ENCODE measurements at regions not wholly inside any gene's neighbourhood (a gene's known extent, or its start where the extent isn't known, plus 50 kb on each side); places are given as distances from the start of the nearest gene placed in this dataset.

DNA sequence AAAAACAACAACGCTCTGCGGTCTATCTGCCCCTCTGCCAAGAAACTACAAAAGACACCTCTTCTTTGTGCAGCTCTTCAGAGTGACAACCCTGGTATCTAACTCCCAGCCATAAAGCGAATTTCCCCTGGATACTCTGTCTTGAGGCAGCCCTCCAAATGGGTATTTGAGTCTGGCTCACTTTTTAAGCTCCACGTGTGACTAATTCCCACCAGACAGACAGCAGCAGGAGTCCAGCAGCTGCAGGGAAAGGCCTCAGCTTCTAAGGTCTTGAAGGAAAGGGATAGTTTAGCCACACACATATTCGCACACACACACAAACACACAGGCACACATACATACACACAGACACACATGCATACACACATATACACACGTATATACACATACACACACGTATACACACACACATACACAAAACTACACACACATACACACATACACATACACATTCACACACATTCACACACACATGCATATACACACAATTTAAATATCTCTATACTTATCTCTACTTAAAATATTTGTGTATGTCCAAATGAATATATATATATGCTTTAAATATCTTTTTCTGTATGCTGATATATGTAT lies 188.8 kb downstream of the TSHZ3 start:
- DNase-seq, result peak; percentile 30
- in situ Hi-C loops (cut with HindIII; ENCODE audit: low pct_ligation_motif_present, low sequenced_read_pairs), result no loop called here
- H3K4me3 ChIP-seq (ENCODE audit: low read depth, low read length), result no peak overlapping the region
- no peak overlapping the region for H3K27ac ChIP-seq
- H3K27me3 ChIP-seq (replicated peaks), result no peaks in the 10 kb centered on the region
- no peaks in the 10 kb centered on the region for H3K36me3 ChIP-seq (replicated peaks)
- TF ChIP-seq, protein P1, sequence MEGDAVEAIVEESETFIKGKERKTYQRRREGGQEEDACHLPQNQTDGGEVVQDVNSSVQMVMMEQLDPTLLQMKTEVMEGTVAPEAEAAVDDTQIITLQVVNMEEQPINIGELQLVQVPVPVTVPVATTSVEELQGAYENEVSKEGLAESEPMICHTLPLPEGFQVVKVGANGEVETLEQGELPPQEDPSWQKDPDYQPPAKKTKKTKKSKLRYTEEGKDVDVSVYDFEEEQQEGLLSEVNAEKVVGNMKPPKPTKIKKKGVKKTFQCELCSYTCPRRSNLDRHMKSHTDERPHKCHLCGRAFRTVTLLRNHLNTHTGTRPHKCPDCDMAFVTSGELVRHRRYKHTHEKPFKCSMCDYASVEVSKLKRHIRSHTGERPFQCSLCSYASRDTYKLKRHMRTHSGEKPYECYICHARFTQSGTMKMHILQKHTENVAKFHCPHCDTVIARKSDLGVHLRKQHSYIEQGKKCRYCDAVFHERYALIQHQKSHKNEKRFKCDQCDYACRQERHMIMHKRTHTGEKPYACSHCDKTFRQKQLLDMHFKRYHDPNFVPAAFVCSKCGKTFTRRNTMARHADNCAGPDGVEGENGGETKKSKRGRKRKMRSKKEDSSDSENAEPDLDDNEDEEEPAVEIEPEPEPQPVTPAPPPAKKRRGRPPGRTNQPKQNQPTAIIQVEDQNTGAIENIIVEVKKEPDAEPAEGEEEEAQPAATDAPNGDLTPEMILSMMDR (IDR thresholded peaks at IDR 0.05; ENCODE audit: low read depth, low read length, missing control alignments), result no peak

DNA sequence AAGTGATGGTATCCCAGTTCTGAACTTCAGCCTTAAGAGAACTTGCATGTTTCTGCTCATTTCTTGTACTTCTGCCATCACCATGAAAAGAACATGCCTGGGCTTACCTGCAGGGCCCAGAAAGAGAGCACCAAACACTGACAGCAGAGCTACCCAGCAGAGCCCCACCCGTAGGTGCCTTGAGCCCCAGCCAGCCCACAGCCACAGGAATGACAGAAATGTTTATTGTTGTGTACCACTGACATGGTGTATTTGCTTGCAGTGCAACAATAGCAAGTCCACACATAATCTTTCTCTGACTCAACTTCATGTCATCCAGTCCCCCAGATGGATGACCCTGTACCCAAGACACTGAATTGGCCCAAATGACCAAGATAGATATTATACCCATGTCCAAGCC lies 195.2 kb downstream of the TSHZ3 start:
- Histone ChIP-seq H3K36me3 (replicated peaks) (no peaks in the 10 kb centered on the region), H3K4me3 (ENCODE audit: low read depth, low read length) (no peak overlapping the region), H3K27me3 (replicated peaks) (no peaks in the 10 kb centered on the region), H3K27ac (no peak overlapping the region)
- TF ChIP-seq, protein P1 (IDR thresholded peaks at IDR 0.05; ENCODE audit: low read depth, low read length, missing control alignments), result no peak
- DNase-seq, result peak; percentile 41
- in situ Hi-C loops (cut with HindIII; ENCODE audit: low pct_ligation_motif_present, low sequenced_read_pairs), result no loop called here

DNA sequence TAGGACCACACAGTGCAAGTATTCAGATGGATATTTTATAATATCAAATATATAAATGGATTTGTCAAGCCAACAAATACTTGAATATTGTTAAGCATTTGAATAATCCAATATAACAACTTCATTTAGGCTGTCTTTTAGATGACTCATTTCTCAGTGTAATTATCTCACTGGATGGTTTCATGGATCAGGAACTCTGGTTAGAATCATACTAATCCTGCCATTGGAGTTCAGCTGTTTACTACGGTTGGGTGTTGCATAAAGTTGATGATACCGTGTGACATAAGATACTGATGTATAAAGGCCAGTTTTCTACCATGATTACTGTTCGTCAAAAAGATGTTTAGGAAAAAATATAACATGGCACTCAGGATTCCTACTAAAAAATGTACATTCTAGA lies 196.3 kb downstream of the TSHZ3 start:
- no peak for DNase-seq
- no peaks in the 10 kb centered on the region for H3K27me3 ChIP-seq (replicated peaks)
- H3K4me3 ChIP-seq (ENCODE audit: low read depth, low read length), result no peak overlapping the region
- in situ Hi-C loops (cut with HindIII; ENCODE audit: low pct_ligation_motif_present, low sequenced_read_pairs), result no loop called here
- TF ChIP-seq, protein P1 (IDR thresholded peaks at IDR 0.05; ENCODE audit: low read depth, low read length, missing control alignments), result no peak
- no peak overlapping the region for H3K27ac ChIP-seq
- no peaks in the 10 kb centered on the region for H3K36me3 ChIP-seq (replicated peaks)

DNA sequence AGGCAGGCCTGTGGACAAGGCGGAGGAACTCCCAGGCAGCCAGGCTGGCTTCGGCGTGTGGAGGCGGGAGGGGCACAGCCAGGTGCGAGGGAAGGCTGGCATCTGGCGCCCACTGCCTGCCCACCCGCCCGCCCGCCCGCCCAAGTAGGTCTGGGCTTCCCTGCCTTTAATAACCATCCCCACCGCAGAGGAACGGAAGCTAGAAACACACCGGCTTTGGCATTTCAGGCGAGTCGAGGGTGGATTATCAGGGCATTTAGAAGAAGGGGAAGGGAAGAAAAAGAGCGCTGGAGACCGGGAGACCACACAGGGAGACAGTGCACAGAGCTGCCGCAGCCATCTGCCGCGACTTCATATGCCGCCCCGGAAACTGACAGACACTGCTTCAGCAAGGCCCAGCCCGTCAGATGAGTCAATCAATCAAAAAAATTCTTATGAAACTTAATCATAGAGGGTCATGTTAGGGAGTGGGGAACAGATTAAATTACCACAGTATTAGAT lies 199.7 kb downstream of the TSHZ3 start:
- Histone ChIP-seq H3K27ac (no peak overlapping the region), H3K27me3 (replicated peaks) (no peaks in the 10 kb centered on the region), H3K4me3 (ENCODE audit: low read depth, low read length) (no peak overlapping the region), H3K36me3 (replicated peaks) (no peaks in the 10 kb centered on the region)
- in situ Hi-C loops (cut with HindIII; ENCODE audit: low pct_ligation_motif_present, low sequenced_read_pairs), result no loop called here
- TF ChIP-seq, protein P1 (IDR thresholded peaks at IDR 0.05; ENCODE audit: low read depth, low read length, missing control alignments), result no peak
- DNase-seq, result no peak

GRCh38 chr19:31148671-31149070 lies 200.6 kb downstream of the TSHZ3 start:
- Histone ChIP-seq H3K4me3 (ENCODE audit: low read depth, low read length) (no peak overlapping the region), H3K36me3 (replicated peaks) (no peaks in the 10 kb centered on the region), H3K27me3 (replicated peaks) (no peaks in the 10 kb centered on the region), H3K27ac (no peak overlapping the region)
- in situ Hi-C loops (cut with HindIII; ENCODE audit: low pct_ligation_motif_present, low sequenced_read_pairs), result no loop called here
- DNase-seq, result no peak
- TF ChIP-seq, protein P1 (IDR thresholded peaks at IDR 0.05; ENCODE audit: low read depth, low read length, missing control alignments), result no peak

GRCh38 chr19:31147234-31147633 lies 202.0 kb downstream of the TSHZ3 start:
- H3K27me3 ChIP-seq (replicated peaks), result no peaks in the 10 kb centered on the region
- in situ Hi-C loops (cut with HindIII; ENCODE audit: low pct_ligation_motif_present, low sequenced_read_pairs), result no loop called here
- H3K36me3 ChIP-seq (replicated peaks), result no peaks in the 10 kb centered on the region
- no peak overlapping the region for H3K27ac ChIP-seq
- TF ChIP-seq, protein P1 (IDR thresholded peaks at IDR 0.05; ENCODE audit: low read depth, low read length, missing control alignments), result no peak
- DNase-seq, result no peak
- no peak overlapping the region for H3K4me3 ChIP-seq (ENCODE audit: low read depth, low read length)

Data from brain microvascular endothelial cell (primary cell).